ENCODE measurements at regions not wholly inside any gene's neighbourhood (a gene's known extent, or its start where the extent isn't known, plus 50 kb on each side); places are given as distances from the start of the nearest gene placed in this dataset.
"Not testable (repeated sequence)": the region's sequence is repeated elsewhere in the genome, so short reads cannot be mapped to it uniquely, and the experiment has no call there.

DNA sequence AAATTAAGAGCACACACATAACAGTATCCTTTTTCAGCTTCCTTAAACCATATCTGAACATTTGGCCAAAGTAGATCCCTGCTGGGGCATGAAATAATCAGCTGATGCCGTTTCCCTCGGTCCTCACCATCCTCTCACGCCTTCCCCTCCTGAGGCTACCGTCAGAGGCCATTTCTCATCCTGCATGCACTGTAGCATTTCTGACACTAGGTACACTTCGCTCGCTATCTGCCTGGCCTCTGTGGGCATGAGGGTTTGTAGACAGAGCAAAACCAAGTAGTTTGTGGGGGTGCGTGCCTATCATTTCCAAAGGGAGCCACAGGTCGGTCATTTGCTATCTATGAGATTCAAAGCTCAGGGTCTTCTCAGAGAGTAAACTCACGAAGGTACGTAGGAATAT lies 131.9 kb downstream of the BOD1 start:
- Histone ChIP-seq H3K36me3 (ENCODE audit: control insufficient read depth, insufficient read depth, low read length) (no peaks in the 10 kb centered on the region), H3K4me3 (ENCODE audit: low read depth, low read length) (no peak overlapping the region), H3K27me3 (ENCODE audit: control insufficient read depth, insufficient read depth, low read length) (no peaks in the 10 kb centered on the region)
- FAIRE-seq (no peak), DNase-seq (ENCODE audit: low read depth) (no peak)
- TF ChIP-seq, protein P1, sequence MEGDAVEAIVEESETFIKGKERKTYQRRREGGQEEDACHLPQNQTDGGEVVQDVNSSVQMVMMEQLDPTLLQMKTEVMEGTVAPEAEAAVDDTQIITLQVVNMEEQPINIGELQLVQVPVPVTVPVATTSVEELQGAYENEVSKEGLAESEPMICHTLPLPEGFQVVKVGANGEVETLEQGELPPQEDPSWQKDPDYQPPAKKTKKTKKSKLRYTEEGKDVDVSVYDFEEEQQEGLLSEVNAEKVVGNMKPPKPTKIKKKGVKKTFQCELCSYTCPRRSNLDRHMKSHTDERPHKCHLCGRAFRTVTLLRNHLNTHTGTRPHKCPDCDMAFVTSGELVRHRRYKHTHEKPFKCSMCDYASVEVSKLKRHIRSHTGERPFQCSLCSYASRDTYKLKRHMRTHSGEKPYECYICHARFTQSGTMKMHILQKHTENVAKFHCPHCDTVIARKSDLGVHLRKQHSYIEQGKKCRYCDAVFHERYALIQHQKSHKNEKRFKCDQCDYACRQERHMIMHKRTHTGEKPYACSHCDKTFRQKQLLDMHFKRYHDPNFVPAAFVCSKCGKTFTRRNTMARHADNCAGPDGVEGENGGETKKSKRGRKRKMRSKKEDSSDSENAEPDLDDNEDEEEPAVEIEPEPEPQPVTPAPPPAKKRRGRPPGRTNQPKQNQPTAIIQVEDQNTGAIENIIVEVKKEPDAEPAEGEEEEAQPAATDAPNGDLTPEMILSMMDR (IDR thresholded peaks at IDR 0.05; ENCODE audit: insufficient read depth, low read length, severe bottlenecking), result no peak

DNA sequence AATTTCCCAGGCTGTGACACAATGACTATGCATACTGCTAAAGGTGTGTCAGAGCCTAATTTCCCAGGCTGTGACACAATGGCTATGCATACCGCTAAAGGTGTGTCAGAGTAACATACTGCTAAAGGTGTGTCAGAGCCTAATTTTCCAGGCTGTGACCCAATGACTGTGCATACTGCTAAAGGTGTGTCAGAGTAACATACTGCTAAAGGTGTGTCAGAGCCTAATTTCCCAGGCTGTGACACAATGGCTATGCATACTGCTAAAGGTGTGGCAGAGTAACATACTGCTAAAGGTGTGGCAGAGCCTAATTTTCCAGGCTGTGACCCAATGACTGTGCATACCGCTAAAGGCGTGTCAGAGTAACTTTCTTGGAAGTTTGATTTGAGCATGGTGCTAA lies 132.9 kb downstream of the BOD1 start:
- not testable (repeated sequence) for H3K4me3 ChIP-seq (ENCODE audit: low read depth, low read length); H3K27me3 ChIP-seq (ENCODE audit: control insufficient read depth, insufficient read depth, low read length); H3K36me3 ChIP-seq (ENCODE audit: control insufficient read depth, insufficient read depth, low read length)
- FAIRE-seq (peak; percentile 99), DNase-seq (ENCODE audit: low read depth) (peak; percentile 54)

DNA sequence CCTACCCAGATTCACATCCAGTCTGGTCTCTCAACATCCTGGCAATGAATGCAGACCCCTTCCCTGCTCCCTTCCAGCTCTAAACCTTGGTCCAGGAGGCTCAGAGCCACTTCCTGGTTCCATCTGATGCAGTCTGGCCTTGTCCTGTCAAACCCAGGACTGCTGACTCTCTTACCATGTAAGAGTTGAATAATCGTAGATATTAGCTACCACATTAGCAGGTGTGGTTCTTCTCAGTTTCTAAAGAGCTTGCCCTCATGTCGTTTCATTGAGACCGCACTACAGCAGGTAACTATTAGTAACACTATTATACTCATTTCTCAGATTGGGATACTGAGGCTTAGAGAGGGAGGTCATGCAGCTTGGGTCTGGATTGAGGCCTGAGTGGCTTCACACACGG lies 133.3 kb downstream of the BOD1 start:
- H3K27me3 ChIP-seq (ENCODE audit: control insufficient read depth, insufficient read depth, low read length), result no peaks in the 10 kb centered on the region
- H3K36me3 ChIP-seq (ENCODE audit: control insufficient read depth, insufficient read depth, low read length), result no peaks in the 10 kb centered on the region
- no peak for DNase-seq (ENCODE audit: low read depth)
- no peak for FAIRE-seq
- no peak overlapping the region for H3K4me3 ChIP-seq (ENCODE audit: low read depth, low read length)
- TF ChIP-seq, protein P1 (IDR thresholded peaks at IDR 0.05; ENCODE audit: insufficient read depth, low read length, severe bottlenecking), result no peak

DNA sequence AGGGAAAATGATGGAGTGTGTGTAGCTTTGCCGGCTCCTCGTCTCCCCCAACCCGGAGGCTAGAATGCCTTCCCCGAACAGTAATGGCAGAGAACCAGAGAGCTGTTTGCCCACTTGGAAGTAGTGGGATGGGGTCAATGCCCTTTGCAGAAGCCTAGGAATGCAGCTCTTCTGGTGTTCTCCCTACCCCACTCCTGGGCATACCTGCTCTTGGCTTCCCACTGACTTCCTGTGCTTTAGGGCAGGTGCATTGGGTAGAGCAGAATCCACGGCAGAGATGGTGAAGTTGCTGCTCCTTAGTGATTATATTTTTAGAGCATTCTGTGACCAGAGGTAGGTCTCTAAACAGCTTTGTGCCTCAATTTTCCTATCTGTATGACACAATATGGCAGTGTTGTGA lies 134.6 kb downstream of the BOD1 start:
- H3K27me3 ChIP-seq (ENCODE audit: control insufficient read depth, insufficient read depth, low read length), result no peaks in the 10 kb centered on the region
- H3K4me3 ChIP-seq (ENCODE audit: low read depth, low read length), result no peak overlapping the region
- TF ChIP-seq, protein P1 (IDR thresholded peaks at IDR 0.05; ENCODE audit: insufficient read depth, low read length, severe bottlenecking), result no peak
- FAIRE-seq (no peak), DNase-seq (ENCODE audit: low read depth) (no peak)
- no peaks in the 10 kb centered on the region for H3K36me3 ChIP-seq (ENCODE audit: control insufficient read depth, insufficient read depth, low read length)

DNA sequence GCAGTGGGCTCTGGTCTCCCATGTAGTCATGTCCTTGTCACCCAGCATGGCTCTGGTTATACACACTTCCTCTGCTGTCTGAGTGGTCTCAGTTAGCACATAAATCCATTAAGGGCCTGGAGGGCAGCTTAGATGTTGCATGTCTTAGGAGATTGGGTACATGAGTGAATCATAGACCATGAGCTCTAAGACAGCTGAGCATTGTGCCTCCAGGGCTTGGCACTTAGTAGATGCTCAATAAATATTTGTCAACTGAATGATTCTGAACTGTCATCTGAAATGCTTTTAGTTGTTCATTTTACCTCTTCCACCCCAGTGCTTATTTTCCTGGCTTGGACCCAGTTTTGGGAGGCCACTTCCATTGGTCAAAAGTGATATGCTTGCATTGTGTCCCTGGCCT lies 135.6 kb downstream of the BOD1 start:
- Histone ChIP-seq H3K36me3 (ENCODE audit: control insufficient read depth, insufficient read depth, low read length) (no peaks in the 10 kb centered on the region), H3K4me3 (ENCODE audit: low read depth, low read length) (no peak overlapping the region), H3K27me3 (ENCODE audit: control insufficient read depth, insufficient read depth, low read length) (no peaks in the 10 kb centered on the region)
- DNase-seq (ENCODE audit: low read depth) (no peak), FAIRE-seq (no peak)
- TF ChIP-seq, protein P1 (IDR thresholded peaks at IDR 0.05; ENCODE audit: insufficient read depth, low read length, severe bottlenecking), result no peak

DNA sequence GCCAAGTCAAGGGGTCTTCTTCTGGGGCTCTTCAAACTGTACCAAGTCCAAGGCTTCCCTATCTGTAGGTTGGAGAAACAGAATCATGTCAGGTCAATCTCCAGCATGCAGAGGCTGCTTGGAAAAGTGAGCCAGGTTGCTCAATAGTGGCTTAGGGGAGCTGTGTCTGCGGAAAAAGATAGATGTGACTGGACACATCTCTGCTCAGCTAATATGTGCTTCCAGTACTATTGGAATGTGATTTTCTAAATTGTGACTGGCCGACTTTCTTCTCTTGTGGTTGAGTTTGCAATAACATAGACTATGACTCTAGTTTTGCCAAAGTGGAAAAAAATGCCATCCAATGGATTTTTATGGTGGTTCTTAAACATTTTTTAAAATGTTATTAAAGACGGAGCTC lies 136.7 kb downstream of the BOD1 start:
- no peak overlapping the region for H3K4me3 ChIP-seq (ENCODE audit: low read depth, low read length)
- FAIRE-seq, result no peak

More for the DNA sequence above, 136.7 kb downstream of the BOD1 start:
- no peaks in the 10 kb centered on the region for H3K36me3 ChIP-seq (ENCODE audit: control insufficient read depth, insufficient read depth, low read length)
- DNase-seq (ENCODE audit: low read depth), result no peak
- no peaks in the 10 kb centered on the region for H3K27me3 ChIP-seq (ENCODE audit: control insufficient read depth, insufficient read depth, low read length)
- TF ChIP-seq, protein P1 (IDR thresholded peaks at IDR 0.05; ENCODE audit: insufficient read depth, low read length, severe bottlenecking), result no peak
